Inflammatory macrophage (primary cell): ENCODE measurements at regions not wholly inside any gene's neighbourhood (a gene's known extent, or its start where the extent isn't known, plus 50 kb on each side); places are given as distances from the start of the nearest gene placed in this dataset.
"Not testable (repeated sequence)": the region's sequence is repeated elsewhere in the genome, so short reads cannot be mapped to it uniquely, and the experiment has no call there.

ENCODE experiments used
- DNase-seq, 2 donors: peaks; one replicate each; pipeline ENCODE4 v3.0.0-alpha.2; 2020 to 2022

- DNase-seq = no peak
Measured at GRCh38 chr22:19599626-19600243, 75.5 kb upstream of the CLDN5 start.

GRCh38 chr22:19603346-19603745 lies 79.1 kb upstream of the CLDN5 start:
- not testable (repeated sequence) for DNase-seq

GRCh38 chr22:19603767-19604166 lies 79.6 kb upstream of the CLDN5 start:
- DNase-seq = no peak

GRCh38 chr22:19604711-19605268 lies 80.6 kb upstream of the CLDN5 start:
- DNase-seq = peak; percentile 4 to 14

GRCh38 chr22:19605508-19606331 lies 81.5 kb upstream of the CLDN5 start:
- no peak for DNase-seq

GRCh38 chr22:19606332-19607191 lies 82.4 kb upstream of the CLDN5 start:
- no peak for DNase-seq

- no peak for DNase-seq
Measured at GRCh38 chr22:19607192-19608002, 83.2 kb upstream of the CLDN5 start.

GRCh38 chr22:19608003-19608690 lies 83.9 kb upstream of the CLDN5 start:
- DNase-seq = no peak

- not testable (repeated sequence) for DNase-seq
Measured at GRCh38 chr22:19609753-19610152, 85.5 kb upstream of the CLDN5 start.

GRCh38 chr22:19610518-19611253 lies 86.5 kb upstream of the CLDN5 start:
- DNase-seq = no peak

- no peak for DNase-seq
Measured at GRCh38 chr22:19611590-19611989, 87.4 kb upstream of the CLDN5 start.

GRCh38 chr22:19612866-19613572 lies 88.8 kb upstream of the CLDN5 start:
- DNase-seq = peak in 1 of 2 donors; percentile 42

- no peak for DNase-seq
Measured at GRCh38 chr22:19614536-19614863, 90.3 kb upstream of the CLDN5 start.

- no peak for DNase-seq
Measured at GRCh38 chr22:19615001-19615461, 90.8 kb upstream of the CLDN5 start.

- DNase-seq = no peak
Measured at GRCh38 chr22:19615867-19616581, 91.8 kb upstream of the CLDN5 start.

GRCh38 chr22:19619144-19620009 lies 94.9 kb upstream of the SEPTIN5 start:
- no peak for DNase-seq

GRCh38 chr22:19620742-19621371 lies 93.4 kb upstream of the SEPTIN5 start:
- no peak for DNase-seq
